HG03280 (cell line): ENCODE measurements at regions not wholly inside any gene's neighbourhood (a gene's known extent, or its start where the extent isn't known, plus 50 kb on each side); places are given as distances from the start of the nearest gene placed in this dataset.

ENCODE experiments used
- ATAC-seq: cut with Tn5 transposase; IDR thresholded peaks from one replicate; pipeline ENCODE4 v1.9.1; 2021; ENCODE audit warnings: mild to moderate bottlenecking, moderate library complexity; ENCODE audit not compliant: unreplicated experiment

- ATAC-seq, result no peak
Observed at GRCh38 chr2:81706856-81707255, 1402.3 kb upstream of the LRRTM1 start.

GRCh38 chr2:81703831-81704230, 1399.3 kb upstream of the LRRTM1 start:
- ATAC-seq, result no peak

GRCh38 chr2:81692566-81692965, 1388.0 kb upstream of the LRRTM1 start:
- no peak for ATAC-seq

- ATAC-seq, result no peak
Observed at GRCh38 chr2:81675641-81676040, 1371.1 kb upstream of the LRRTM1 start.

- ATAC-seq, result no peak
Observed at GRCh38 chr2:81672923-81673322, 1368.4 kb upstream of the LRRTM1 start.

GRCh38 chr2:81672516-81672915, 1368.0 kb upstream of the LRRTM1 start:
- no peak for ATAC-seq

- no peak for ATAC-seq
Observed at GRCh38 chr2:81670885-81671284, 1366.3 kb upstream of the LRRTM1 start.

GRCh38 chr2:81661081-81661480, 1356.5 kb upstream of the LRRTM1 start:
- no peak for ATAC-seq

GRCh38 chr2:81658227-81658626, 1353.7 kb upstream of the LRRTM1 start:
- no peak for ATAC-seq

GRCh38 chr2:81650048-81650971, 1345.8 kb upstream of the LRRTM1 start:
- ATAC-seq, result no peak

- no peak for ATAC-seq
Observed at GRCh38 chr2:81648806-81649205, 1344.3 kb upstream of the LRRTM1 start.

GRCh38 chr2:81648370-81648769, 1343.8 kb upstream of the LRRTM1 start:
- no peak for ATAC-seq

- no peak for ATAC-seq
Observed at GRCh38 chr2:81647715-81648230, 1343.2 kb upstream of the LRRTM1 start.

- no peak for ATAC-seq
Observed at GRCh38 chr2:81645745-81646301, 1341.3 kb upstream of the LRRTM1 start.

GRCh38 chr2:81644189-81644588, 1339.6 kb upstream of the LRRTM1 start:
- ATAC-seq, result no peak

GRCh38 chr2:81624825-81625224, 1320.3 kb upstream of the LRRTM1 start:
- no peak for ATAC-seq

GRCh38 chr2:81600088-81600487, 1295.5 kb upstream of the LRRTM1 start:
- no peak for ATAC-seq

GRCh38 chr2:81598453-81598852, 1293.9 kb upstream of the LRRTM1 start:
- no peak for ATAC-seq

GRCh38 chr2:81589406-81589805, 1284.9 kb upstream of the LRRTM1 start:
- ATAC-seq, result no peak

- no peak for ATAC-seq
Observed at GRCh38 chr2:81583311-81584108, 1279.0 kb upstream of the LRRTM1 start.

- no peak for ATAC-seq
Observed at GRCh38 chr2:81576713-81577112, 1272.2 kb upstream of the LRRTM1 start.
